Naive thymus-derived CD4-positive, alpha-beta T cell (primary cell): ENCODE measurements at regions not wholly inside any gene's neighbourhood (a gene's known extent, or its start where the extent isn't known, plus 50 kb on each side); places are given as distances from the start of the nearest gene placed in this dataset.

Experiments used
- ATAC-seq: fragments of 150-1000 bp; cut with Tn5 transposase; 2 replicates; pipeline ENCODE4 v1.10.0; 2021; ENCODE audit warnings: mild to moderate bottlenecking, moderate library complexity
- CTCF ChIA-PET: fragments of 350-600 bp; sonication (Branson Sonifier 250); formaldehyde crosslinking; loops from one replicate; lab custom pipeline; 2021; ENCODE audit warnings: antibody characterized with exemption; lab: Charles Lee
- POLR2A ChIA-PET: fragments of 350-600 bp; sonication (Branson Sonifier 250); formaldehyde crosslinking; loops from one replicate; lab custom pipeline; 2021; ENCODE audit warnings: antibody characterized with exemption, inconsistent platforms; lab: Charles Lee
- DNase-seq, 9 donors: peaks; one replicate each; pipeline versions ENCODE4 v3.0.0 to v3.0.0-alpha.2; 2020 to 2022; ENCODE audit warnings: mixed read lengths in 1 of 9
- H3K27ac ChIP-seq: one replicate; pipeline ENCODE4 v1.7.0; 2013; ENCODE audit warnings: mild to moderate bottlenecking, low read depth, low read length, moderate library complexity
- H3K27me3 ChIP-seq, 2 donors: one replicate each; pipeline ENCODE4 v1.7.0; 2013; ENCODE audit warnings: low read length in 2 of 2, mild to moderate bottlenecking in 2 of 2, moderate library complexity in 2 of 2; ENCODE audit not compliant: control insufficient read depth in 2 of 2, insufficient read depth in 2 of 2
- H3K36me3 ChIP-seq, 3 experiments: 1 replicate in 2 of 3; 2 replicates in 1 of 3; pipeline ENCODE4 v1.7.0; 2013; ENCODE audit warnings: low read length in 3 of 3, mild to moderate bottlenecking in 3 of 3, moderate library complexity in 1 of 3; ENCODE audit not compliant: insufficient read depth in 3 of 3, control insufficient read depth in 2 of 3
- H3K4me1 ChIP-seq, 2 donors: one replicate each; pipeline ENCODE4 v1.7.0; 2013; ENCODE audit warnings: low read length in 2 of 2, mild to moderate bottlenecking in 2 of 2, moderate library complexity in 1 of 2; ENCODE audit not compliant: control insufficient read depth in 2 of 2, insufficient read depth in 2 of 2
- H3K4me3 ChIP-seq: 2 replicates; pipeline ENCODE4 v1.7.0; 2013; ENCODE audit warnings: mild to moderate bottlenecking, low read length
- H3K9me3 ChIP-seq, 3 experiments: 1 replicate in 2 of 3; 2 replicates in 1 of 3; pipeline ENCODE4 v1.7.0; 2013; ENCODE audit warnings: low read length in 3 of 3; ENCODE audit not compliant: control insufficient read depth in 2 of 3
- H3K27ac Mint-ChIP-seq, 9 donors: one replicate each; pipeline ENCODE4 v1.8.0; 2020 to 2022; ENCODE audit warnings: mixed read lengths in 9 of 9, mild to moderate bottlenecking in 8 of 9, moderate library complexity in 5 of 9, inconsistent platforms in 2 of 9
- H3K27me3 Mint-ChIP-seq, 5 donors: one replicate each; pipeline ENCODE4 v1.8.0; 2021 to 2022; ENCODE audit warnings: mixed read lengths in 5 of 5, mild to moderate bottlenecking in 1 of 5
- H3K36me3 Mint-ChIP-seq, 5 donors: one replicate each; pipeline ENCODE4 v1.8.0; 2020 to 2022; ENCODE audit warnings: mixed read lengths in 5 of 5, mild to moderate bottlenecking in 3 of 5, inconsistent platforms in 1 of 5
- H3K4me1 Mint-ChIP-seq, 7 donors: one replicate each; pipeline ENCODE4 v1.8.0; 2020 to 2022; ENCODE audit warnings: mixed read lengths in 7 of 7, mild to moderate bottlenecking in 3 of 7, inconsistent platforms in 1 of 7
- H3K4me3 Mint-ChIP-seq, 10 donors: one replicate each; pipeline ENCODE4 v1.8.0; 2020 to 2022; ENCODE audit warnings: mild to moderate bottlenecking in 10 of 10, mixed read lengths in 10 of 10, moderate library complexity in 6 of 10, inconsistent platforms in 2 of 10
- H3K9me3 Mint-ChIP-seq, 11 donors: one replicate each; pipeline ENCODE4 v1.8.0; 2020 to 2022; ENCODE audit warnings: mixed read lengths in 11 of 11, mild to moderate bottlenecking in 4 of 11, inconsistent platforms in 1 of 11, moderate library complexity in 1 of 11
- intact Hi-C, 2 donors: fragments of 100-400 bp; cut with micrococcal nuclease; formaldehyde crosslinking; loops; one replicate each; pipeline ENCODE4 v1.15.1; 2023

DNA sequence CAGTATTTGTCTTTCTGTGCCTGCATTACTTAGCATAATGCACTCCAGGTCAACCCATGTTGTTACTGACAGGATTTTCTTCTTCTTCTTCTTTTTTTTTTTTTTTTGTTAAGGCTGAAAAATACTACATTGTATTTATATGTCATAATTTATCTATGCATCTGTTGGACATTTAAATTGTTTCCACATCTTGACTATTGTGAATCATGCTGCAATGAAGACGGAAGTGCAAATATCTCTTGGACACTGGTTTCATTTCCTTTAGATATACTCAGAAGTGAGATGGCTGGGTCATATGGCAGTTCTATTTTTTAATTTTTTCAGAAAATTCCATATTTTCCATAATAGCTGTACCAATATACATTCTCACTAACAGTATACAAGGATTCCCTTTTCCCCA is 272.7 kb upstream of the PMFBP1 start:
- ChIA-PET POLR2A (no interaction called here), CTCF (no interaction called here)
- ATAC-seq, result peak; percentile 37
- Mint-ChIP-seq H3K27me3 (no peaks in the 10 kb centered on the region), H3K36me3 (peaks cover 0 to 3% (median 0%) of the 10 kb centered on the region in 5 donors), H3K4me1 (no peaks in the 10 kb centered on the region), H3K4me3 (no peak overlapping the region), H3K27ac (no peak overlapping the region), H3K9me3 (peaks cover 4 to 32% (median 10%) of the 10 kb centered on the region in 11 donors)
- Histone ChIP-seq H3K36me3 (no peaks in the 10 kb centered on the region), H3K4me1 (no peaks in the 10 kb centered on the region), H3K4me3 (no peak overlapping the region), H3K27me3 (no peaks in the 10 kb centered on the region), H3K9me3 (no peaks in the 10 kb centered on the region), H3K27ac (no peak overlapping the region)
- intact Hi-C loops, result no loop called here
- no peak for DNase-seq

DNA sequence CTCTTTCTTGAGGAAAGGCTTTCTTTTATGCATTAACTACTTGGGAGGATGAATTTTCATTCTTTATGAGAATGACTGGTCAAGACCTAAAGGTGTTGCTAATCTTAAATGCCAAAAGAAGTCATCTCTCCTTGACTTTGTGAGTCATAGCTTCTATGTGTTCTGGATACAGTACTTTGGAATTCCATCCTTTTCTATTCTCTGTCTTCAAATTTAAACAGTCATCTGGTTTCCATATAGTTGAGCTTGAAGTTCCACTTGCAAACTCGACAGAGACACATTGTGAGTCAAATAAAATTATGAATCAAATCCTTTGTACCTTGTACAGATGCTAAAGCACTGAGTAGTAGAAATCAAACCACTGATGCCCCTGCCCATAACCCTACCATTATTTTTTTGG is 271.9 kb upstream of the PMFBP1 start:
- CTCF ChIA-PET, result no interaction called here
- Histone ChIP-seq H3K27ac (no peak overlapping the region), H3K4me1 (no peaks in the 10 kb centered on the region), H3K9me3 (no peaks in the 10 kb centered on the region), H3K36me3 (no peaks in the 10 kb centered on the region), H3K4me3 (no peak overlapping the region), H3K27me3 (no peaks in the 10 kb centered on the region)
- DNase-seq (no peak), ATAC-seq (no peak)
- H3K27ac Mint-ChIP-seq, result no peak overlapping the region
- POLR2A ChIA-PET, result no interaction called here
- H3K9me3 Mint-ChIP-seq, result peaks cover 4 to 25% (median 10%) of the 10 kb centered on the region in 11 donors
- peaks cover 0 to 3% (median 0%) of the 10 kb centered on the region in 5 donors for H3K36me3 Mint-ChIP-seq
- no peak overlapping the region for H3K4me3 Mint-ChIP-seq
- intact Hi-C loops, result no loop called here
- no peaks in the 10 kb centered on the region for H3K27me3 Mint-ChIP-seq
- H3K4me1 Mint-ChIP-seq, result no peaks in the 10 kb centered on the region

DNA sequence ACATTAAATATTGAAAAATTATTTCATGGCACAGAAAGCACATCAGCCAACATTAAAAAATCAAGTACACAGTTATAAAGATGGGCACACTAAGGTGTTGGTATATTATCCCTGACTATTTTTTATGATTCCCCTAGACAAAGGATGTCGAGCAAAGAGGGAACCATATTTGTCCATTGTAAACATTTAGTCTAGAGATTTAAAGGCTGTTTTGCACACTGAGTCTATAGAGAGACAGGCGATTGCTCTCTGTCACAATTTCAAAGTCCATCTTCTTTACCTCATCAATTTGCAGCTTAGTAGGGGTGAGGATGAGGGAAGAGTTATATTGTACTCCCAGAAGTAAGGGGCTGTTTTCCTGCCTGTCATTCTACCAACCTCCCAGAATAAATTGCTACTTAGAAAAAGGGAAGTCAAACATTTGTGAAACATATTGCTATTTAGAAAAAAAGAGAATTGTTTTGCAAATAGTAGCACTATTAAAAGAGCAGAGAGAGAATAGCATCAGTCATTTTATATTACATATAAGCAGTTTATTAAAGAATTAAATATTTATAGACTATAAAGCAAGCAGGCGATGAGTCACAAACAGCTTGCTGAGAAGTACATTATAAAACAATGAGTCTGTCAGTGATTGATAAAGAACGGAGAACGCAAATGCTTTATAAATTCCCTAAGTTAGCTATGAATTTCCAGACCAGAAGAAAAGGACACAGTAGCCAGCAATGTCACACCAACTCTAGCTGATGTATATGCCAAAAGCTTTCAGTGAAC is 270.6 kb upstream of the PMFBP1 start:
- no peaks in the 10 kb centered on the region for H3K36me3 ChIP-seq
- H3K4me3 Mint-ChIP-seq, result no peak overlapping the region
- no peak overlapping the region for H3K27ac Mint-ChIP-seq
- ATAC-seq, result no peak
- no peaks in the 10 kb centered on the region for H3K4me1 Mint-ChIP-seq
- H3K4me1 ChIP-seq, result no peaks in the 10 kb centered on the region
- H3K36me3 Mint-ChIP-seq, result peaks cover 0 to 3% (median 0%) of the 10 kb centered on the region in 5 donors
- CTCF ChIA-PET, result no interaction called here
- no peak overlapping the region for H3K4me3 ChIP-seq
- H3K27ac ChIP-seq, result no peak overlapping the region
- POLR2A ChIA-PET, result no interaction called here
- H3K27me3 Mint-ChIP-seq, result no peaks in the 10 kb centered on the region
- intact Hi-C loops, result no loop called here
- no peaks in the 10 kb centered on the region for H3K27me3 ChIP-seq
- H3K9me3 Mint-ChIP-seq, result peaks cover 0 to 14% (median 7%) of the 10 kb centered on the region in 11 donors
- H3K9me3 ChIP-seq, result no peaks in the 10 kb centered on the region
- DNase-seq, result no peak

DNA sequence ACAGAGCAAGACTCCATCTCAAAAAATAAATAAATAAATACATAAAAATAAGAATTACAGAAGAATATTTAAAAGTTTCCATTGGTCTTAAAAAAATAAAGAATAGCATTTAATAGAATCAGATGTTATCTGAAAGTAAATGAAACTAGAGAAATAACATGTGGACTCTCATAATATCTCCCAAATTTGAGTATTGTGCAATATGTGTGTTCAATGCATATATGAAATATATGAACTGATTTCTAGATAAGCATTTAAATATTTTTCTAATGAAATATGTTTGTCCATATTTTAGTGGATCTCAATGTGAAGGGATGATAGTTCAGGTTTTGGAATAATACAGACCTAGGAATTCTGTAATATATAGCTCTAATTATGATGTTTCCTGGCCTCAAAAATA is 265.9 kb upstream of the PMFBP1 start:
- ChIA-PET CTCF (no interaction called here), POLR2A (no interaction called here)
- Histone ChIP-seq H3K4me3 (no peak overlapping the region), H3K4me1 (no peaks in the 10 kb centered on the region), H3K27ac (no peak overlapping the region), H3K27me3 (no peaks in the 10 kb centered on the region), H3K36me3 (no peaks in the 10 kb centered on the region), H3K9me3 (peaks cover 0 to 5% (median 5%) of the 10 kb centered on the region in 3 experiments)
- intact Hi-C loops, result no loop called here
- Mint-ChIP-seq H3K27me3 (peaks cover 0 to 4% (median 0%) of the 10 kb centered on the region in 5 donors), H3K36me3 (peaks cover 0 to 9% (median 2%) of the 10 kb centered on the region in 5 donors), H3K27ac (no peak overlapping the region), H3K4me3 (no peak overlapping the region), H3K4me1 (no peaks in the 10 kb centered on the region), H3K9me3 (peaks cover 5 to 40% (median 22%) of the 10 kb centered on the region in 11 donors)
- DNase-seq, result no peak
- ATAC-seq, result no peak

DNA sequence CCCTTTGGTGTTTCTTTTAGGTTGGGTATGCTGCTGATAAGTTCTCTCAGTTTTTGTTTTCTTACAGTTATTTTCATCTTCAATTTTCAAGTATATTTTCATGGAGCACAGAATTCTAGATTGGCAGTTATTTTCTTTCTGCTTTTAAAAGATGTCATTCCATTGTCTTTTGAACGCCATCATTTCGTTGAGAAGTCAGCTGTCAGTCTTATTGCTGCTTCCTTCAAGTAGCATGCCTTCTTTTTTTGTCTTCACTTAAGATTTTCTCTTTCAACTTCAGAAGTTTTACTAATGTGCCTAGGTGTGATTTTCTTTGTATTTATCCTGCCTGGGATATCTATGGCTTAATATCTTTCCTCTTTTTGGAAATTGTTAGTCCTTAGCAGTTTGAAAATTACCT is 262.2 kb upstream of the PMFBP1 start:
- ATAC-seq, result no peak
- peaks cover 0 to 9% (median 2%) of the 10 kb centered on the region in 5 donors for H3K36me3 Mint-ChIP-seq
- peaks cover 0 to 5% (median 5%) of the 10 kb centered on the region in 3 experiments for H3K9me3 ChIP-seq
- ChIA-PET POLR2A (no interaction called here), CTCF (no interaction called here)
- intact Hi-C loops, result no loop called here
- no peak overlapping the region for H3K27ac ChIP-seq
- H3K4me1 Mint-ChIP-seq, result no peaks in the 10 kb centered on the region
- no peak for DNase-seq
- H3K27me3 ChIP-seq, result no peaks in the 10 kb centered on the region
- H3K27ac Mint-ChIP-seq, result no peak overlapping the region
- H3K4me3 ChIP-seq, result no peak overlapping the region
- no peaks in the 10 kb centered on the region for H3K4me1 ChIP-seq
- peaks cover 0 to 4% (median 0%) of the 10 kb centered on the region in 5 donors for H3K27me3 Mint-ChIP-seq
- H3K36me3 ChIP-seq, result no peaks in the 10 kb centered on the region
- peaks cover 5 to 40% (median 22%) of the 10 kb centered on the region in 11 donors for H3K9me3 Mint-ChIP-seq
- H3K4me3 Mint-ChIP-seq, result no peak overlapping the region

DNA sequence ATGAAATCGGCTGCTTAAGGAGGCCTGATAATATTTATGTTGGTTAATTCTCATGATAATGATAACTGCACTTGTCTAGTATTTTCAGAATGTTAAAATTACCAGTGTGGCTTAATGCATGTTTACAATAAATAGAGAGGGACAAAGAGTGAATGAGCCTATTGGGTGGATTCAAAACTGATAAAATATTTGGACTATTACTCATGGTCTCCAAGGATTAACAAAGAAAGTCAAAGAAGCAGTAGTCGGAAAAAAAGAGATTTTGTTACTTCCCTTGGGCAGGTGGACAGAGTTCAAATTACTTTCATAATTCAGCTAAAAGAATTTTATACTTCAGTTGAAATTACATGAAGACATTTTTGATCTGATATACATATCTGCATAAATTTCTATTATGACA is 258.2 kb upstream of the PMFBP1 start:
- H3K27ac ChIP-seq, result no peak overlapping the region
- POLR2A ChIA-PET, result no interaction called here
- no peak overlapping the region for H3K4me3 Mint-ChIP-seq
- H3K4me3 ChIP-seq, result no peak overlapping the region
- peaks cover 0 to 21% (median 15%) of the 10 kb centered on the region in 11 donors for H3K9me3 Mint-ChIP-seq
- H3K9me3 ChIP-seq, result peaks cover 0 to 5% (median 5%) of the 10 kb centered on the region in 3 experiments
- H3K27ac Mint-ChIP-seq, result no peak overlapping the region
- no peaks in the 10 kb centered on the region for H3K4me1 ChIP-seq
- H3K27me3 Mint-ChIP-seq, result no peaks in the 10 kb centered on the region
- intact Hi-C loops, result no loop called here
- no peaks in the 10 kb centered on the region for H3K4me1 Mint-ChIP-seq
- H3K27me3 ChIP-seq, result no peaks in the 10 kb centered on the region
- peaks cover 0 to 9% (median 4%) of the 10 kb centered on the region in 5 donors for H3K36me3 Mint-ChIP-seq
- DNase-seq, result no peak
- ATAC-seq, result no peak
- no peaks in the 10 kb centered on the region for H3K36me3 ChIP-seq
- CTCF ChIA-PET, result no interaction called here

DNA sequence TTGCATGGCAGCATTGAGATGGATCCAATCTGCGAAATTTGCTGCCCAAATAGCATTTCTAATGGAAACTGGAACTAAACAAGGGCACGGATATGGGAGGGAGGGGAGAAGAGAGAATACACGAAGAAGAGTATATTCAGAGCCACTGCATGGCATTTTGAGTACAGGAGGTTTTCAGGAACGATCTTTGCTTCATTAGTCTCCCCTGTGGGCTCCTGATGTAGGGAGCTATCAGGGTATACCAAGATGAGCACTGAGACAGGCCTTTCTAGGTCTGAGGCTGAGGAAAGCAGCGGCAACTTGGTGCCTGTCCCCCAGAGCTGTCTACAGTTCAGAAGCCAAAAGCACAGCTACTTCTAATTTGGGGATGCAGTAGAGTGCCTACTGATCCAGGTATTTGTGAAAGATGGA is 257.7 kb upstream of the PMFBP1 start:
- Histone ChIP-seq H3K9me3 (peaks cover 0 to 5% (median under 1%) of the 10 kb centered on the region in 3 experiments), H3K4me1 (no peaks in the 10 kb centered on the region), H3K4me3 (no peak overlapping the region), H3K36me3 (no peaks in the 10 kb centered on the region), H3K27ac (no peak overlapping the region), H3K27me3 (no peaks in the 10 kb centered on the region)
- no peak overlapping the region for H3K4me3 Mint-ChIP-seq
- no peak overlapping the region for H3K27ac Mint-ChIP-seq
- DNase-seq (no peak), ATAC-seq (no peak)
- intact Hi-C loops, result no loop called here
- H3K4me1 Mint-ChIP-seq, result no peaks in the 10 kb centered on the region
- ChIA-PET CTCF (no interaction called here), POLR2A (no interaction called here)
- H3K36me3 Mint-ChIP-seq, result peaks cover 2 to 7% (median 4%) of the 10 kb centered on the region in 5 donors
- peaks cover 0 to 20% (median 12%) of the 10 kb centered on the region in 11 donors for H3K9me3 Mint-ChIP-seq
- no peaks in the 10 kb centered on the region for H3K27me3 Mint-ChIP-seq
